B cell (primary cell): ENCODE measurements at regions not wholly inside any gene's neighbourhood (a gene's known extent, or its start where the extent isn't known, plus 50 kb on each side); places are given as distances from the start of the nearest gene placed in this dataset.

ENCODE experiments used
- EZH2 ChIP-seq: IDR thresholded peaks from 2 replicates; pipeline ENCODE4 v1.6.1; 2012; ENCODE audit warnings: borderline replicate concordance, low read depth, mild to moderate bottlenecking, moderate library complexity, low read length; ENCODE audit not compliant: insufficient read depth, poor library complexity, severe bottlenecking
- TF ChIP-seq, protein P1 (sequence below): fragments of 200-600 bp; IDR thresholded peaks from one replicate; pipeline ENCODE4 v1.8.0; 2022; ENCODE audit warnings: antibody characterized with exemption, mild to moderate bottlenecking

DNA sequence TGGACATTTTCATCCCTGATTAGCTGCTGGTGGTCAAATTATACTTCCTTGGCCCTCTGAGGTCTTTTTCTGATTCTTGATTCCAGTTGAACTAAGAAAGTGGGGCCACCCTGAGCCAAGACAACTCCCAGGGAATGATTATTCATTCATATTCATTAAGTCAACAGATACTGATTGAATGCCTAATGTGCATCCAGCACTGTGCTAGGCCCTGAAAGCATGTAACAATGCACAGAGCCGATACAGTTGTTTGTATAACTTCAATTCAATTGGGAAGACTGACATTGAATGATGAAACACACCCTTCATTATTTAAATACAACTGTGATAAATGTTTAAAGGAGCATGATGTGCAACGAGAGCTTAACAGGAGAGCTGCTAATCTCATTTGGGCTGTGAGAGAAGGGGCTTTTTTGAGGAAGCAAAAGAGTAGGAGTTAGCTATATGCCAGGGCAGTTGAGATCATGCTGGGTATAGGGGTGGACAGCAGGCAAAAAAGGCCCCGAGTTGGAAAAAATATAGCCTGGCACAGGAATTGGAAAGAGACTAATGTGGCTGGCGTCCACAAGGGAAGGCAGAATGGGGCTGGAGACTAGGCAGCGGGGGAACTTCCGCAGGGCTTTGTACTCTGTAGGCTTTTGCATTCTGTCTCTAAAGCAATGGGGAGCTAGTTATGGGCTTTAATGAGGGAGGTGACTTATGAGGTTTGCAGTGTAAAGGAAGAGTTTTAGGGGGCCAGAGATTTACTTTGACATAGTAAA, 57.2 kb upstream of the ACVR1 start:
- TF ChIP-seq, protein P1, sequence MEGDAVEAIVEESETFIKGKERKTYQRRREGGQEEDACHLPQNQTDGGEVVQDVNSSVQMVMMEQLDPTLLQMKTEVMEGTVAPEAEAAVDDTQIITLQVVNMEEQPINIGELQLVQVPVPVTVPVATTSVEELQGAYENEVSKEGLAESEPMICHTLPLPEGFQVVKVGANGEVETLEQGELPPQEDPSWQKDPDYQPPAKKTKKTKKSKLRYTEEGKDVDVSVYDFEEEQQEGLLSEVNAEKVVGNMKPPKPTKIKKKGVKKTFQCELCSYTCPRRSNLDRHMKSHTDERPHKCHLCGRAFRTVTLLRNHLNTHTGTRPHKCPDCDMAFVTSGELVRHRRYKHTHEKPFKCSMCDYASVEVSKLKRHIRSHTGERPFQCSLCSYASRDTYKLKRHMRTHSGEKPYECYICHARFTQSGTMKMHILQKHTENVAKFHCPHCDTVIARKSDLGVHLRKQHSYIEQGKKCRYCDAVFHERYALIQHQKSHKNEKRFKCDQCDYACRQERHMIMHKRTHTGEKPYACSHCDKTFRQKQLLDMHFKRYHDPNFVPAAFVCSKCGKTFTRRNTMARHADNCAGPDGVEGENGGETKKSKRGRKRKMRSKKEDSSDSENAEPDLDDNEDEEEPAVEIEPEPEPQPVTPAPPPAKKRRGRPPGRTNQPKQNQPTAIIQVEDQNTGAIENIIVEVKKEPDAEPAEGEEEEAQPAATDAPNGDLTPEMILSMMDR = no peak
- no peak for TF ChIP-seq EZH2
